ENCODE measurements at regions not wholly inside any gene's neighbourhood (a gene's known extent, or its start where the extent isn't known, plus 50 kb on each side); places are given as distances from the start of the nearest gene placed in this dataset.

GRCh38 chr2:60215386-60215901, 338.0 kb downstream of the BCL11A start:
- Histone ChIP-seq H3K4me3 (ENCODE audit: extremely low read depth in 1 of 4, insufficient read depth in 2 of 4, low read depth in 3 of 4, low read length in 4 of 4) (no peak overlapping the region), H3K27ac (ENCODE audit: low read depth, low read length) (no peak overlapping the region), H3K23me2 (ENCODE audit: low read depth, low read length) (no peaks in the 10 kb centered on the region), H3K79me2 (ENCODE audit: control insufficient read depth in 1 of 2, insufficient read depth in 2 of 2, low read length in 2 of 2) (no peaks in the 10 kb centered on the region), H3K14ac (ENCODE audit: insufficient read length) (no peak overlapping the region), H3K4me1 (replicated peaks in 1 of 4; ENCODE audit: control insufficient read depth in 3 of 4, insufficient read depth in 4 of 4, low read length in 3 of 4) (peaks cover 0 to 5% (median 2%) of the 10 kb centered on the region in 4 experiments; a peak in 3 of 7 replicates), H2AK5ac (ENCODE audit: low read depth, low read length) (no peak overlapping the region), H3K79me1 (ENCODE audit: low read depth, low read length) (no peaks in the 10 kb centered on the region), H3K23ac (ENCODE audit: insufficient read length) (no peak overlapping the region), H2AFZ (ENCODE audit: low read length) (peak overlapping the region; percentile 48; the same call in 1 of the 2 replicates), H4K5ac (ENCODE audit: insufficient read length, low read depth, low read length) (no peak overlapping the region), H4K8ac (ENCODE audit: extremely low read depth, insufficient read depth, low read length) (no peak overlapping the region), H3K9me3 (ENCODE audit: insufficient read depth in 2 of 2, low read depth in 1 of 2, low read length in 1 of 2) (no peaks in the 10 kb centered on the region), H2BK20ac (ENCODE audit: low read length) (no peak overlapping the region), H3K9ac (replicated peaks in 1 of 4; ENCODE audit: extremely low read depth in 1 of 4, low read depth in 3 of 4, low read length in 3 of 4) (no peak overlapping the region), H3K36me3 (ENCODE audit: control insufficient read depth in 2 of 4, insufficient read depth in 4 of 4, low read length in 3 of 4) (no peaks in the 10 kb centered on the region), H2BK12ac (ENCODE audit: low read depth, low read length) (no peak overlapping the region), H4K20me1 (replicated peaks in 1 of 2; ENCODE audit: control insufficient read depth in 1 of 2, insufficient read depth in 2 of 2, low read length in 2 of 2) (no peaks in the 10 kb centered on the region), H2BK120ac (replicated peaks; ENCODE audit: low read depth, low read length) (no peak overlapping the region), H3K27me3 (replicated peaks in 1 of 4; ENCODE audit: control insufficient read depth in 3 of 4, extremely low read depth in 1 of 4, insufficient read depth in 3 of 4, low read length in 3 of 4) (no peaks in the 10 kb centered on the region; a peak in 1 of 7 replicates), H3K56ac (replicated peaks; ENCODE audit: insufficient read length, low read depth, low read length) (no peak overlapping the region), H2BK15ac (ENCODE audit: low read length) (no peak overlapping the region), H3K18ac (ENCODE audit: extremely low read depth, low read length) (no peak overlapping the region), H2BK5ac (ENCODE audit: low read depth, low read length) (no peak overlapping the region), H3K4ac (replicated peaks; ENCODE audit: insufficient read length, low read depth, low read length) (no peak overlapping the region), H3K4me2 (ENCODE audit: insufficient read depth in 1 of 2, low read depth in 2 of 2, low read length in 2 of 2) (no peak overlapping the region), H4K91ac (replicated peaks; ENCODE audit: insufficient read length, low read length) (no peak overlapping the region)
- CTCF ChIA-PET (ENCODE audit: partially characterized antibody) = no interaction called here
- peak in 1 of 2 experiments; percentile 3 for DNase-seq (ENCODE audit: low read depth in 1 of 2, low spot score in 2 of 2)
- FAIRE-seq = no peak
- WGBS, 2 experiments (ENCODE audit: extremely low coverage in 1 of 2, insufficient coverage in 1 of 2, insufficient read length in 1 of 2, insufficient replicate concordance in 2 of 2, low coverage in 1 of 2, low lambda C conversion rate in 2 of 2, missing lambda C conversion rate in 1 of 2) = 73% methylated on average over 17 of the region's 17 CpGs; no CpG with 5 or more reads in 1 of the 2 experiments
- POLR2A ChIA-PET (ENCODE audit: partially characterized antibody) = no interaction called here
- no peak for TF ChIP-seq EGR1 (IDR thresholded peaks at IDR 0.05; ENCODE audit: borderline replicate concordance, low read depth, low read length)
- TF ChIP-seq TAF1 (IDR thresholded peaks at IDR 0.05; ENCODE audit: low read depth, low read length) = no peak
- no peak for TF ChIP-seq SIRT6 (IDR thresholded peaks at IDR 0.05; ENCODE audit: low read length)
- no peak for TF ChIP-seq FOSL1 (IDR thresholded peaks at IDR 0.05; ENCODE audit: insufficient read depth, low read depth, low read length)
- TF ChIP-seq RAD21 (IDR thresholded peaks at IDR 0.05 in 1 of 2, conservative IDR thresholded peaks at IDR 0.05 in 1 of 2; ENCODE audit: low read depth in 2 of 2, low read length in 2 of 2) = no peak
- no peak for TF ChIP-seq ATF2 (IDR thresholded peaks at IDR 0.05; ENCODE audit: low read length)
- no peak for TF ChIP-seq SIN3A (conservative IDR thresholded peaks at IDR 0.05 in 1 of 2, IDR thresholded peaks at IDR 0.05 in 1 of 2; ENCODE audit: low read depth in 1 of 2, low read length in 2 of 2)
- TF ChIP-seq HDAC2 (IDR thresholded peaks at IDR 0.05; ENCODE audit: borderline replicate concordance in 1 of 2, low read depth in 2 of 2, low read length in 2 of 2) = no peak
- TF ChIP-seq POLR2A (IDR thresholded peaks at IDR 0.05; ENCODE audit: control extremely low read depth in 1 of 2, low read depth in 2 of 2, low read length in 2 of 2) = no peak
- TF ChIP-seq KDM5A (IDR thresholded peaks at IDR 0.05; ENCODE audit: low read length) = no peak
- no peak for TF ChIP-seq RXRA (IDR thresholded peaks at IDR 0.05; ENCODE audit: insufficient read depth, low read depth, low read length)
- no peak for TF ChIP-seq TEAD4 (IDR thresholded peaks at IDR 0.05; ENCODE audit: low read depth, low read length)
- no peak for TF ChIP-seq ASH2L (IDR thresholded peaks at IDR 0.05; ENCODE audit: low read length)
